Stomach (tissue), 4 donors: ENCODE measurements at regions not wholly inside any gene's neighbourhood (a gene's known extent, or its start where the extent isn't known, plus 50 kb on each side); places are given as distances from the start of the nearest gene placed in this dataset.

ENCODE experiments used
- CTCF ChIP-seq, 7 experiments: fragments of 450-650 bp in 4 of 7; fragments of 200-600 bp in 3 of 7; sonication (generic) in 3 of 7; IDR thresholded peaks; one replicate each; pipeline ENCODE4 v1.5.1; 2016 to 2019; ENCODE audit warnings: antibody characterized with exemption in 7 of 7, control low read depth in 2 of 7, mild to moderate bottlenecking in 1 of 7
- POLR2AphosphoS5 ChIP-seq, 3 donors: sonication (generic); formaldehyde crosslinking; IDR thresholded peaks; one replicate each; pipeline ENCODE4 v1.6.1; 2016; ENCODE audit warnings: antibody characterized with exemption in 3 of 3

- TF ChIP-seq CTCF (IDR thresholded peaks at IDR 0.05) = no peak
- no peak for TF ChIP-seq POLR2AphosphoS5 (IDR thresholded peaks at IDR 0.05)
These were observed 127.3 kb upstream of the PWP1 start for GRCh38 chr12:107558141-107558815.
